Uterus (tissue), 3 donors: ENCODE measurements at regions not wholly inside any gene's neighbourhood (a gene's known extent, or its start where the extent isn't known, plus 50 kb on each side); places are given as distances from the start of the nearest gene placed in this dataset.

Experiments
- DNase-seq, 2 donors: peaks; one replicate each; pipeline ENCODE4 v3.0.0-alpha.2; 2019 to 2020
- H3K27ac ChIP-seq, 2 donors: fragments of 200-600 bp; sonication (generic); 1 replicate in 1 of 2; 2 replicates in 1 of 2; pipeline ENCODE4 v1.5.1; 2016 to 2018
- H3K27me3 ChIP-seq, 2 donors: fragments of 200-600 bp; sonication (generic); one replicate each; pipeline ENCODE4 v1.5.1; 2018 to 2019; ENCODE audit warnings: control low read depth in 1 of 2
- H3K36me3 ChIP-seq, 2 donors: fragments of 200-600 bp; sonication (generic); one replicate each; pipeline ENCODE4 v1.5.1; 2019; ENCODE audit warnings: control low read depth in 1 of 2
- H3K4me1 ChIP-seq, 2 donors: fragments of 200-600 bp; sonication (generic); one replicate each; pipeline ENCODE4 v1.5.1; 2018 to 2019; ENCODE audit warnings: control low read depth in 1 of 2
- H3K4me3 ChIP-seq, 2 donors: fragments of 200-600 bp; sonication (generic); 1 replicate in 1 of 2; 2 replicates in 1 of 2; pipeline ENCODE4 v1.5.1; 2018 to 2019; ENCODE audit warnings: mild to moderate bottlenecking in 1 of 2
- H3K9me3 ChIP-seq, 2 donors: fragments of 200-600 bp; sonication (generic); one replicate each; pipeline ENCODE4 v1.5.1; 2019; ENCODE audit warnings: control low read depth in 1 of 2
- CTCF ChIP-seq, 4 experiments: fragments of 200-600 bp in 2 of 4; fragments of 450-650 bp in 2 of 4; sonication (generic) in 2 of 4; IDR thresholded peaks; one replicate each; pipeline ENCODE4 v1.5.1; 2016 to 2019; ENCODE audit warnings: antibody characterized with exemption in 4 of 4, mild to moderate bottlenecking in 2 of 4, moderate library complexity in 1 of 4
- POLR2A ChIP-seq, 2 donors: fragments of 450-650 bp; IDR thresholded peaks; one replicate each; pipeline ENCODE4 v1.6.1; 2016; ENCODE audit warnings: antibody characterized with exemption in 2 of 2, mild to moderate bottlenecking in 1 of 2, moderate library complexity in 1 of 2
- intact Hi-C: fragments of 100-400 bp; cut with DNase I; formaldehyde crosslinking; loops from one replicate; pipeline ENCODE4 v1.15.1; 2023; ENCODE audit warnings: low total_unique reads
- donor health status: DM: yes; HTN: yes; CAD: no.

- Histone ChIP-seq H3K27me3 (no peaks in the 10 kb centered on the region), H3K4me1 (no peaks in the 10 kb centered on the region), H3K9me3 (no peaks in the 10 kb centered on the region), H3K27ac (no peak overlapping the region), H3K36me3 (no peaks in the 10 kb centered on the region), H3K4me3 (no peak overlapping the region)
- TF ChIP-seq POLR2A (IDR thresholded peaks at IDR 0.05) (no peak), CTCF (IDR thresholded peaks at IDR 0.05) (no peak)
- intact Hi-C loops, result no loop called here
- DNase-seq, result no peak
Measured at GRCh38 chr5:27592231-27592630, 553.8 kb upstream of the CDH9 start.

DNA sequence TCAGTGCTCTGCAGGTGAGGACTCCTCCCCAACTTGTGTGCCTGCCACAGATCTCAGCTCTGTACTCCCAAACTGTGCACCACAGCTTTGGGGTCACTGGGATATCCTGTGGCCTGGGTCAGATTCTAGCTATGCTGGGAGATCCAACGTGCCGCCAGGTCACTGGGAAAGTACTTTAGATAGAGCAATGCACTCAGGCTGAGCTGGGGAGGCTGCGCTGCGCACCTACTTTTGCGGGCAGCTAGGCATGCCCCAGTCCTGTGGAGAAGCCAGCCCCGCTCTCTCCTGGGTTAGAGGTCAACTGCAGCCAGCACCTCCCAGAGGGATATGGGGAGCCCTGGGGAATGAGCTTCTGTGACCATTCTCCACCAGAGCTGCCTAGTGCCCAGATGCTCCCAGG is 552.1 kb upstream of the CDH9 start:
- intact Hi-C loops, result no loop called here
- Histone ChIP-seq H3K4me3 (no peak overlapping the region), H3K36me3 (no peaks in the 10 kb centered on the region), H3K4me1 (no peaks in the 10 kb centered on the region), H3K27ac (no peak overlapping the region), H3K27me3 (no peaks in the 10 kb centered on the region), H3K9me3 (no peaks in the 10 kb centered on the region)
- TF ChIP-seq POLR2A (IDR thresholded peaks at IDR 0.05) (no peak), CTCF (IDR thresholded peaks at IDR 0.05) (no peak)
- no peak for DNase-seq

- H3K27ac ChIP-seq, result no peak overlapping the region
- H3K4me3 ChIP-seq, result no peak overlapping the region
- intact Hi-C loops, result no loop called here
- H3K4me1 ChIP-seq, result no peaks in the 10 kb centered on the region
- no peak for DNase-seq
- TF ChIP-seq CTCF (IDR thresholded peaks at IDR 0.05) (no peak), POLR2A (IDR thresholded peaks at IDR 0.05) (no peak)
- no peaks in the 10 kb centered on the region for H3K36me3 ChIP-seq
- no peaks in the 10 kb centered on the region for H3K9me3 ChIP-seq
- no peaks in the 10 kb centered on the region for H3K27me3 ChIP-seq
Measured at GRCh38 chr5:27578279-27578678, 539.9 kb upstream of the CDH9 start.

DNA sequence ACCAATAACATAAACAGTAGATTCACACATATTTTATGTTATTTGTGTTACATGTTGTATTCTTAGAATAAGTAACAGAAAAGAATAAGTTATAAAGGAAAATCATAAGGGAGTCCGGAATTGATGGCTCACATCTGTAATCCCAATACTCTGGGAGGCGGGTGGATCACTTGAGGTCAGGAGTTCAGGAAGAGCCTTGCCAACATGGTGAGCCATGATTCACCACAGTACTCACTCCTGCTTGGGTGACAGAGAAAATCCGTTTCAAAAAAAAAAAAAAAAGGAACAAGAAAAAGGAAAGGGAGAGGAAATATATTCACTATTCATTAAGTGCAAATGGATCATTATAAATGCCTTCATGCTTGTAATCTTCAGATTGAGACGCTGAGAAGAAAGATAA is 533.3 kb upstream of the CDH9 start:
- no peak for TF ChIP-seq POLR2A (IDR thresholded peaks at IDR 0.05)
- no peak for TF ChIP-seq CTCF (IDR thresholded peaks at IDR 0.05)
- intact Hi-C loops, result no loop called here
- no peak for DNase-seq
- H3K27me3 ChIP-seq, result no peaks in the 10 kb centered on the region
- H3K9me3 ChIP-seq, result no peaks in the 10 kb centered on the region
- peaks cover 0 to 3% of the 10 kb centered on the region in 2 donors for H3K36me3 ChIP-seq
- H3K4me3 ChIP-seq, result no peak overlapping the region
- no peak overlapping the region for H3K27ac ChIP-seq
- no peaks in the 10 kb centered on the region for H3K4me1 ChIP-seq

- intact Hi-C loops, result no loop called here
- Histone ChIP-seq H3K27ac (no peak overlapping the region), H3K4me3 (no peak overlapping the region), H3K36me3 (peaks cover 0 to 3% of the 10 kb centered on the region in 2 donors), H3K27me3 (no peaks in the 10 kb centered on the region), H3K4me1 (no peaks in the 10 kb centered on the region), H3K9me3 (no peaks in the 10 kb centered on the region)
- no peak for TF ChIP-seq POLR2A (IDR thresholded peaks at IDR 0.05)
- no peak for TF ChIP-seq CTCF (IDR thresholded peaks at IDR 0.05)
- DNase-seq, result no peak
Measured at GRCh38 chr5:27568811-27569210, 530.4 kb upstream of the CDH9 start.
